Fibroblast of lung (primary cell): ENCODE measurements at regions not wholly inside any gene's neighbourhood (a gene's known extent, or its start where the extent isn't known, plus 50 kb on each side); places are given as distances from the start of the nearest gene placed in this dataset.
A peak's percentile ranks its signal among the peaks of the same experiment; 100 is the strongest.

Experiments
- DNase-seq, 2 donors: peaks; one replicate each; pipeline versions ENCODE4 v3.0.0 to v3.0.0-alpha.2; 2010; ENCODE audit warnings: low read depth in 2 of 2
- H2AFZ ChIP-seq: 2 replicates; pipeline ENCODE4 v1.5.1; 2012; ENCODE audit warnings: low read length, control low read depth, inconsistent platforms
- H3K27ac ChIP-seq: 2 replicates; pipeline ENCODE4 v1.5.1; 2011; ENCODE audit warnings: low read length, control low read depth; ENCODE audit not compliant: insufficient read depth
- H3K27me3 ChIP-seq: 2 replicates; pipeline ENCODE4 v1.5.1; 2011; ENCODE audit warnings: mild to moderate bottlenecking, low read length; ENCODE audit not compliant: control insufficient read depth, insufficient read depth
- H3K36me3 ChIP-seq: 2 replicates; pipeline ENCODE4 v1.5.1; 2011; ENCODE audit warnings: low read length; ENCODE audit not compliant: control insufficient read depth, insufficient read depth
- H3K4me1 ChIP-seq: 2 replicates; pipeline ENCODE4 v1.5.1; 2011; ENCODE audit warnings: low read length; ENCODE audit not compliant: control insufficient read depth, insufficient read depth; ENCODE audit errors: extremely low read depth
- H3K4me2 ChIP-seq: 2 replicates; pipeline ENCODE4 v1.5.1; 2011; ENCODE audit warnings: low read length, control low read depth; ENCODE audit not compliant: insufficient read depth; ENCODE audit errors: extremely low read depth
- H3K4me3 ChIP-seq, 4 experiments: fragments of 200-600 bp in 1 of 4; sonication (generic) in 1 of 4; replicated peaks in 1 of 4; 2 replicates each; pipeline ENCODE4 v1.5.1; 2011 to 2016; ENCODE audit warnings: low read length in 4 of 4, low read depth in 3 of 4, mild to moderate bottlenecking in 3 of 4, control low read depth in 2 of 4, inconsistent platforms in 1 of 4, mixed read lengths in 1 of 4; ENCODE audit not compliant: insufficient read depth in 1 of 4; ENCODE audit errors: control extremely low read depth in 1 of 4
- H3K79me2 ChIP-seq: 2 replicates; pipeline ENCODE4 v1.5.1; 2012; ENCODE audit warnings: mild to moderate bottlenecking, low read length, inconsistent platforms; ENCODE audit not compliant: control insufficient read depth, insufficient read depth
- H3K9ac ChIP-seq: 2 replicates; pipeline ENCODE4 v1.5.1; 2011; ENCODE audit warnings: mild to moderate bottlenecking, low read length, control low read depth; ENCODE audit not compliant: insufficient read depth
- H3K9me3 ChIP-seq: 2 replicates; pipeline ENCODE4 v1.5.1; 2012; ENCODE audit warnings: low read depth, low read length; ENCODE audit not compliant: control insufficient read depth, insufficient read depth
- H4K20me1 ChIP-seq: 2 replicates; pipeline ENCODE4 v1.5.1; 2011; ENCODE audit warnings: low read length; ENCODE audit not compliant: control insufficient read depth, insufficient read depth; ENCODE audit errors: extremely low read depth
- CTCF ChIP-seq, 2 donors: IDR thresholded peaks in 1 of 2; conservative IDR thresholded peaks in 1 of 2; 1 replicate in 1 of 2; 2 replicates in 1 of 2; pipeline ENCODE4 v1.5.1; 2011 to 2012; ENCODE audit warnings: low read length in 2 of 2, control low read depth in 1 of 2, inconsistent platforms in 1 of 2, low read depth in 1 of 2, mild to moderate bottlenecking in 1 of 2
- EZH2 ChIP-seq: IDR thresholded peaks from 2 replicates; pipeline ENCODE4 v1.5.1; 2012; ENCODE audit warnings: low read length, control low read depth, mild to moderate bottlenecking; ENCODE audit errors: missing control alignments

GRCh38 chr13:100887729-100888151, 213.1 kb upstream of the TMTC4 start:
- Histone ChIP-seq H3K4me2 (no peak overlapping the region), H3K9ac (no peak overlapping the region), H2AFZ (no peak overlapping the region), H3K9me3 (no peaks in the 10 kb centered on the region), H3K27ac (no peak overlapping the region), H3K4me1 (peaks cover 3% of the 10 kb centered on the region), H3K4me3 (no peak overlapping the region), H4K20me1 (no peaks in the 10 kb centered on the region), H3K36me3 (no peaks in the 10 kb centered on the region), H3K27me3 (no peaks in the 10 kb centered on the region), H3K79me2 (no peaks in the 10 kb centered on the region)
- TF ChIP-seq EZH2 = no peak
- no peak for TF ChIP-seq CTCF (conservative IDR thresholded peaks at IDR 0.05 in 1 of 2, IDR thresholded peaks at IDR 0.05 in 1 of 2; ENCODE audit: low read depth in 1 of 2, low read length in 2 of 2)
- DNase-seq = peak; percentile 46 to 79

- Histone ChIP-seq H3K9ac (no peak overlapping the region), H4K20me1 (no peaks in the 10 kb centered on the region), H3K9me3 (no peaks in the 10 kb centered on the region), H3K4me1 (peaks cover 3% of the 10 kb centered on the region), H3K4me3 (no peak overlapping the region), H3K36me3 (no peaks in the 10 kb centered on the region), H3K27ac (no peak overlapping the region), H3K27me3 (no peaks in the 10 kb centered on the region), H2AFZ (no peak overlapping the region), H3K79me2 (no peaks in the 10 kb centered on the region), H3K4me2 (no peak overlapping the region)
- TF ChIP-seq EZH2 (no peak), CTCF (conservative IDR thresholded peaks at IDR 0.05 in 1 of 2, IDR thresholded peaks at IDR 0.05 in 1 of 2; ENCODE audit: low read depth in 1 of 2, low read length in 2 of 2) (no peak)
- no peak for DNase-seq
Observed at GRCh38 chr13:100883453-100883852, 208.9 kb upstream of the TMTC4 start.

GRCh38 chr13:100881291-100881864, 206.8 kb upstream of the TMTC4 start:
- H3K27ac ChIP-seq = no peak overlapping the region
- no peaks in the 10 kb centered on the region for H3K27me3 ChIP-seq
- DNase-seq = no peak
- no peaks in the 10 kb centered on the region for H3K9me3 ChIP-seq
- no peak overlapping the region for H3K4me3 ChIP-seq
- H2AFZ ChIP-seq = no peak overlapping the region
- H3K4me2 ChIP-seq = no peak overlapping the region
- H4K20me1 ChIP-seq = no peaks in the 10 kb centered on the region
- H3K36me3 ChIP-seq = no peaks in the 10 kb centered on the region
- H3K4me1 ChIP-seq = no peaks in the 10 kb centered on the region
- no peaks in the 10 kb centered on the region for H3K79me2 ChIP-seq
- TF ChIP-seq EZH2 = no peak
- no peak for TF ChIP-seq CTCF (conservative IDR thresholded peaks at IDR 0.05 in 1 of 2, IDR thresholded peaks at IDR 0.05 in 1 of 2; ENCODE audit: low read depth in 1 of 2, low read length in 2 of 2)
- H3K9ac ChIP-seq = no peak overlapping the region
